Right renal cortex interstitium (tissue), 3 donors: ENCODE measurements at regions not wholly inside any gene's neighbourhood (a gene's known extent, or its start where the extent isn't known, plus 50 kb on each side); places are given as distances from the start of the nearest gene placed in this dataset.
"Not testable (repeated sequence)": the region's sequence is repeated elsewhere in the genome, so short reads cannot be mapped to it uniquely, and the experiment has no call there.

Experiments used
- DNase-seq, 3 donors: peaks; one replicate each; pipeline ENCODE4 v3.0.0-alpha.2; 2013; ENCODE audit warnings: low read depth in 3 of 3, low spot score in 2 of 3

- DNase-seq = peak in 1 of 3 donors; percentile 2
These were observed 122.9 kb downstream of the CAVIN4 start for GRCh38 chr9:100700689-100701318.

- DNase-seq = peak in 1 of 3 donors; percentile 38
These were observed 136.7 kb downstream of the CAVIN4 start for GRCh38 chr9:100714372-100715099.

- no peak for DNase-seq
These were observed 137.2 kb downstream of the CAVIN4 start for GRCh38 chr9:100715100-100715380.

- no peak for DNase-seq
These were observed 140.8 kb downstream of the CAVIN4 start for GRCh38 chr9:100718717-100719116.

- DNase-seq = no peak
These were observed 143.0 kb downstream of the CAVIN4 start for GRCh38 chr9:100720922-100721321.

GRCh38 chr9:100724886-100725285, 147.0 kb downstream of the CAVIN4 start:
- DNase-seq = no peak

GRCh38 chr9:100725371-100725770, 147.5 kb downstream of the CAVIN4 start:
- DNase-seq = no peak

GRCh38 chr9:100729336-100729895, 151.5 kb downstream of the CAVIN4 start:
- no peak for DNase-seq

GRCh38 chr9:100730086-100730485, 152.2 kb downstream of the CAVIN4 start:
- no peak for DNase-seq

- no peak for DNase-seq
These were observed 153.2 kb downstream of the CAVIN4 start for GRCh38 chr9:100731038-100731556.

- no peak for DNase-seq
These were observed 153.7 kb downstream of the CAVIN4 start for GRCh38 chr9:100731557-100731956.

- no peak for DNase-seq
These were observed 161.3 kb downstream of the CAVIN4 start for GRCh38 chr9:100739208-100739607.

- no peak for DNase-seq
These were observed 161.8 kb downstream of the CAVIN4 start for GRCh38 chr9:100739666-100740065.

GRCh38 chr9:100748930-100749329, 171.1 kb downstream of the CAVIN4 start:
- DNase-seq = not testable (repeated sequence)

- no peak for DNase-seq
These were observed 178.3 kb downstream of the CAVIN4 start for GRCh38 chr9:100756217-100756616.

- DNase-seq = no peak
These were observed 181.3 kb downstream of the CAVIN4 start for GRCh38 chr9:100759215-100759614.

- DNase-seq = no peak
These were observed 183.5 kb downstream of the CAVIN4 start for GRCh38 chr9:100761276-100761802.

- DNase-seq = no peak
These were observed 196.4 kb downstream of the CAVIN4 start for GRCh38 chr9:100774326-100774725.

GRCh38 chr9:100774962-100775361, 197.1 kb downstream of the CAVIN4 start:
- no peak for DNase-seq

GRCh38 chr9:100775912-100776311, 198.0 kb downstream of the CAVIN4 start:
- DNase-seq = no peak

GRCh38 chr9:100784755-100785154, 206.9 kb downstream of the CAVIN4 start:
- no peak for DNase-seq

- DNase-seq = no peak
These were observed 208.1 kb downstream of the CAVIN4 start for GRCh38 chr9:100785946-100786345.
